D721Med (cell line): ENCODE measurements at regions not wholly inside any gene's neighbourhood (a gene's known extent, or its start where the extent isn't known, plus 50 kb on each side); places are given as distances from the start of the nearest gene placed in this dataset.
"Not testable (repeated sequence)": the region's sequence is repeated elsewhere in the genome, so short reads cannot be mapped to it uniquely, and the experiment has no call there.

Source experiments
- DNase-seq: peaks from one replicate; pipeline ENCODE4 v3.0.0; 2011; ENCODE audit warnings: low spot score; ENCODE audit not compliant: insufficient read length
- FAIRE-seq: peaks from 2 replicates; lab custom pipeline; 2011; peaks lifted over from hg19 to GRCh38; lab: Jason Lieb, UNC
- TF ChIP-seq, protein P1 (sequence below): IDR thresholded peaks from 2 replicates; pipeline ENCODE4 v1.5.1; 2012; ENCODE audit warnings: mild to moderate bottlenecking, control low read depth; ENCODE audit not compliant: insufficient read depth; ENCODE audit errors: missing control alignments

DNA sequence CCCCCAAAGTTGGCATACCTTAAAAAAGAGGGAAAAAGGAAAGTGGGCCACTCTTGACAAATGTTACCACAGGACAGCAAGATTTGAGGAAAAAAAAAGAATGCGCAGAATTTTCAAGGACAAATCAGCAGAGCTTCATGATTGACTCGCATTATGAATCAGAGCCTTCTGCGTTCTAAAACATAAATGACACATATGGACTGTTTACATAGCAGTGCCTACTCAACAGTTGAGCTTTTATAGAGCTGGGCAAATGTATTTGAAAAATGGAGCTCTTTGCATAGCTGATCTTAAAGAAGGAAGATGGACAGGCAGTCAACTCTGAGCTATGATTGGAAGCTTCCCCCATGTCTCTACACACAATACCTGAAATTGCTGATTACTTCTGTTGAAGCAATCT, 213.2 kb upstream of the NT5E start:
- FAIRE-seq (no peak), DNase-seq (no peak)
- TF ChIP-seq, protein P1, sequence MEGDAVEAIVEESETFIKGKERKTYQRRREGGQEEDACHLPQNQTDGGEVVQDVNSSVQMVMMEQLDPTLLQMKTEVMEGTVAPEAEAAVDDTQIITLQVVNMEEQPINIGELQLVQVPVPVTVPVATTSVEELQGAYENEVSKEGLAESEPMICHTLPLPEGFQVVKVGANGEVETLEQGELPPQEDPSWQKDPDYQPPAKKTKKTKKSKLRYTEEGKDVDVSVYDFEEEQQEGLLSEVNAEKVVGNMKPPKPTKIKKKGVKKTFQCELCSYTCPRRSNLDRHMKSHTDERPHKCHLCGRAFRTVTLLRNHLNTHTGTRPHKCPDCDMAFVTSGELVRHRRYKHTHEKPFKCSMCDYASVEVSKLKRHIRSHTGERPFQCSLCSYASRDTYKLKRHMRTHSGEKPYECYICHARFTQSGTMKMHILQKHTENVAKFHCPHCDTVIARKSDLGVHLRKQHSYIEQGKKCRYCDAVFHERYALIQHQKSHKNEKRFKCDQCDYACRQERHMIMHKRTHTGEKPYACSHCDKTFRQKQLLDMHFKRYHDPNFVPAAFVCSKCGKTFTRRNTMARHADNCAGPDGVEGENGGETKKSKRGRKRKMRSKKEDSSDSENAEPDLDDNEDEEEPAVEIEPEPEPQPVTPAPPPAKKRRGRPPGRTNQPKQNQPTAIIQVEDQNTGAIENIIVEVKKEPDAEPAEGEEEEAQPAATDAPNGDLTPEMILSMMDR: no peak

DNA sequence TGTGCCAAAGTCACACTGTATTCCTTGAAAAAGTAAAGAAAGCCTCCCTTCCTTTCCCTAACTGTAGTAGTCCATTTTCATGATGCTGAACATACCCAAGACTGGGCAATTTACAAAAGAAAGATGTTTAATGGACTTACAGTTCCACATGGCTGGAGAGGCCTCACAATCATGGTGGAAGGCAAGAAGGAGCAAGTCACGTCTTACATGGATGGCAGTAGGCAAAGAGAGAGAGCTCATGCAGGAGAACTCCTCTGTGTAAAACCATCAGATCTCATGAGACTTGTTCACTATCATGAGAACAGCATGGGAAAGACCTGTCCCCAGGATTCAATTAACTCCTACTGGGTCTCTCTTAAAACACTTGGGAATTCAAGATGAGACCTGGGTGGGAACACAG, 222.5 kb upstream of the NT5E start:
- not testable (repeated sequence) for FAIRE-seq, DNase-seq

DNA sequence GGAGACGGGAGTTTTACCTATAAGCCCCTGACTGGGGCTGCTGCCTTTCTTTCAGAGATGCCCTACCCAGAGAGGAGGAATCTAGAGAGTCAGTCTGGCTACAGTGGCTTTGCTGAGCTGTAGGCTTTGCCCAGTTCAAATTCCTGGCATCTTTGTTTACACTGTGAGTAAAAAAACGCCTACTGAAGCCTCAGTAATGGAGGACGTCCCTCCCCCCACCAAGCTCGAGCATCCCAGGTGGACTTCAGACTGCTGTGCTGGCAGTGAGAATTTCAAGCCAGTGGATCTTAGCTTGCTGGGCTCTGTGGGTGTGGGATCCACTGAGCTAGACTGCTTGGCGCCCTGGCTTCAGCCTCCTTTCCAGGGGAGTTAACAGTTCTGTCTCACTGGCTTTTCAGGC, 237.1 kb upstream of the NT5E start:
- FAIRE-seq, DNase-seq: not testable (repeated sequence)

DNA sequence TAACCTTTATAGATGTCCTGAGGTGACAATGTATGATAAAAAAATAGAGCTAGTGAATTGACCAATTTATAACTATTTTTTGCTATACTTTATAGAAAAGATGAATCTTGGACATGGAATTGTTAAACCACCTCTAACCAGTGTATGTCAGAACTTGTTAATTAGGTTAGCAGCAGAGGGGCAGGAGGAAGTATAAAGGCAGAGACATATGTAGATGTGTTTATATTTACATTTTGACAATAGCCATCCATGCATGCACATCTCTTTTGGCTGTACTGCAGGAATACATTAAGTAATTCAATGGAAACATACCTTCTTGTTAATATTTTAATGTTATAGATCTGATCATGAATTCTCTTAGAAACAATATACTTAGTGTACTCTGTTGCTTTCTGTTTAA, 254.6 kb upstream of the NT5E start:
- DNase-seq (no peak), FAIRE-seq (no peak)
- TF ChIP-seq, protein P1: no peak

DNA sequence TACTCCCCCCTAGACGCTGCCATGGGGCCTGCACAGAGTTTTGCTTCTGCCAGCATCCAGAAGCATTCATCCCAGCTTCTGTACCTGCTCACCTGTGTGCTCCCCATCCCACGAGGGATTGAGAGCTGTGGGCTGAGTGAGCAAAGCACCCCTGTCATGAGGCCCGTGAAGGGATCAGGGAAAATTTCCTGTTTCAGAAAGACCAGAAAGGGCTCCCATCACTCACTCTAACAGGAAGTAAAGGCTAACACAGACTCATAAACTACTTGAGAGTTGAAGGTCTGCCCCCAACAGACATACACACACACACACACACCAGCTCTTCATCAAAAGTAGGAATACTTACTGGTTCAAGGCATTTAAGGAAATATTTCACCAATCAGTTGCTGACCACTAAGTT, 256.5 kb upstream of the NT5E start:
- TF ChIP-seq, protein P1: no peak
- FAIRE-seq: no peak
- no peak for DNase-seq

DNA sequence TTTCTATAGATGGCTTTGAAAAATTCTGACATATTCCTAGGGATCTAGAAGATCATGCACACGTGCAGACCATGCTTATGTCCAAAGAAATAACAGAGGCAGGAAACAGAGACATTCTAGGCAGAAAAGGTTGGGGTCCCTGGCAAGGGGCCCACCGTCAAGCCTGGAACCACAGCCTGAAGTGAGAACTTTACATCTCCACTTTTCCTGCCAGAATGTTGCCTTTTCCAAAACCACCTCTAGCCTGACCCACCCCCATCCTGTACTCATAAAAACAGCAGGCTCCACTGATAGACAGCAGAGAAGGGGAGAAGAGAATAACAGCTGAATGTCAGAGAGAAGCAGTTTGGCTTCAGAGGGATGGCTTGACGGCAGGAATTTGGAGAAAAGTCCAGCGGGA, 257.3 kb upstream of the NT5E start:
- FAIRE-seq: no peak
- DNase-seq: no peak
- TF ChIP-seq, protein P1: no peak

DNA sequence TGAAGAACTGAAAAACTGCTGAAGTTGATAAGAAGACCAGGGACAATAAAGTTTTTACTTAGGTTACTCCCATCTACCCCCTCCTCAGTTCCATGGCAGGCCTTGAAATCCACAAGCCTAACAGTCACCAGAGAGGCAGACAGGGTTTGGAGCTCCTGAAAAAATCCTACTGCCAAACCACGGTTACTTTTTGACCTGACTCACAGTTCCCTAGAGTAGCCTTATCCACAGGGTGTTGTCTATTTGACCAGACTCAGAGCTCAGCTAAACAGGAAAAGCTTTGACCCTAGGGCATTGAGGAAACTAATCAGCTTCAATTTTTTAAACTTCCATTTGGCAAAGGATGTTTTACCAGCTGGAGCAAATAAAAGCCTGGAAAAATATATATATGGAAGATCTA, 257.7 kb upstream of the NT5E start:
- TF ChIP-seq, protein P1: no peak
- no peak for DNase-seq
- FAIRE-seq: no peak

DNA sequence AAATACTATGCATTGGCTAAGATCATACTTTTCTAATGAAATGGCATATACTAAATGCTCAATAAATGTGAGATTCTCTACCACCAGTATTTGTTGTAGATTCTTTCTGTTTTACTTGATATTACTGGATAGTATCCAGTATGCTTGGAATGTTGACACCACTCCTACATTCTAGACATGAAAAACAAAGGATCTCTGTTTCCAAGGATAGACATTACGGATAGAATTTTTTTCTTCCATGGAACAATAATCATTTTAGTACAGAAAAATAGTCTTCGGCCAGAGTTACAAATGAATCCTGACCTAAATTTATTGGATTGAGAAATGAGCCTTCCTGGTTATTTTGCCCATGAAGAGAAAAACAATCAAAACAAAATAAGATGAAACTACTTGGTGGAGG, 258.2 kb upstream of the NT5E start:
- FAIRE-seq (no peak), DNase-seq (no peak)
- TF ChIP-seq, protein P1: no peak
